GM21390 (cell line): ENCODE measurements at regions not wholly inside any gene's neighbourhood (a gene's known extent, or its start where the extent isn't known, plus 50 kb on each side); places are given as distances from the start of the nearest gene placed in this dataset.

Experiments used
- ATAC-seq: cut with Tn5 transposase; IDR thresholded peaks from one replicate; pipeline ENCODE4 v1.9.1; 2021; ENCODE audit not compliant: unreplicated experiment

DNA sequence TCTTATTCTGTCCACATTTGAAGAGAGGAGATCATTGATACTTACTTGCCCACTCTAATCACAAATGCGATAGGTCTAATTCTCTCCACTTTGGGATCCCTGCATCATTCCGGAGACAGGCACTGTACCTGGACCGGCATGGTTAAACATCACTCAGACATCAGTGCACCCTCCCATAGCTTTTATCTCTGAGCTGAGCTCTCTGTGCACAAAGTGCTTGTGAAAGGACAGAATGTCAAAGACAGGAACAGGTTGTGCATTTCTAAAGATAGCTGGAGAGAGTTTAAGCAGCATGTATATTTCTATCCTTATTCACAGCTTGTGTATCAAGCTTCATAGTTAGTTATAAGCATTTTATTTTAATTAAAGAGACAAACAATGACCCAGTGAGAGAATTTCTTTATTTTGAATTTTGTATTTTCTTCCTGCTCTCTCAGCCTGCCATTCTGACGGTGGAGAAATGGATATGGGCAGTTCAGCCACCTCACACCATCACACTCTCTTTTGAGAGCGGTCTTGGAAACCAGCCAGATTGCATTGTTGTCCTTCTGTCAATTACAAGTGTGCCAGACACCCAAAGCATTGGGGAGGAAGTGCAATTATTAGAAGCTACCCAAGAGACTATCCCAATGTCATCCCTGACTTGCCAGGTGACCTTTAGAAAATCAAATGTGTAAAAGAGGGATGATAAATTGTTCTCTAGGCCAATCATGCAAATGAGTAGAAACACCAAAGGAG, 65.2 kb upstream of the CHL1 start:
- no peak for ATAC-seq

GRCh38 chr3:132378-132777, 64.2 kb upstream of the CHL1 start:
- ATAC-seq = no peak

DNA sequence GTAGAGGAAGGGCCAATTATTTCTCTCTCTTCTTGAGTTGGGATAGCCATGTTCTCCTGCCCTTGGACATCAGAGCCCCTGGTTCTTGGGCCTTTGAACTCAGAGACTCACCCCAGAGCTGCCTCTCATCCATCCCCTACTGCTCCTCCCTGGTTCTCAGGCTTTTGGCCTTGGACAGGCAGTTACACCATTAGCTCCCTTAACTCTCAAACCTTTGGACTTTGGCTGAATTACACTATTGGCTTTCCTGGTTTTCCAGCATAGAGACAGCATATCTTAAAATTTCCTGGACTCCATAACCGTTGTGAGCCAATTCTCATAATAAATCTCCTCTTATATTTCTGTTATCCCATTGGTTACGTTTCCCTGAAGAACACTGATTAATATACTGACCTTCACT, 63.7 kb upstream of the CHL1 start:
- ATAC-seq = no peak

DNA sequence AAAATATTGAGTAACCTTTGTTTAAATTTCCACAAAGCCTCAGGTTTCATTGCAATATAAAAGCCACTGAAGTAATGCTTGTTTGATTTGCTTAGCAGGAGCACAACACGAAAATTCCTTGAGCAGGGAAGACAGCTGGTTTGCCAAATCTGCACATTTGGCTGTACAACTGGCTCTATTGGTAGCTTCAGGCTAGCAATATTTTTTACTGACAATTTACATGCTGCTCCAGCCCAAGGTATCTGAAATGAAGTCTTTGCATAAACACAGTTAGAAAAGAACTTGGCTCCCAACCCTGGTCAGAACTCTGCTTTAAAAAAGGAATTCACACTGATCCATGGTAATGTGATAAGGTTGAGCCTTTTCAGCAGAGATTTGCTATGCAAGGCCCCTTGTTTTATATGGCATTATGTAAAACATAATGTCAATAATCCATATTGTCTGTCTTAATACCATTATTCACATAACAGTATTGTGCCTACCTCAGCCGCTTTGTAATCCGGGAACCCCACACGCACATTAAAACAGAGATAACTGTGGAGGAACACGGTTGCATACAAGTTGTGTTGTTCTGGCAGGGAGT, 55.7 kb upstream of the CHL1 start:
- ATAC-seq = no peak
